ENCODE measurements at regions not wholly inside any gene's neighbourhood (a gene's known extent, or its start where the extent isn't known, plus 50 kb on each side); places are given as distances from the start of the nearest gene placed in this dataset.

DNA sequence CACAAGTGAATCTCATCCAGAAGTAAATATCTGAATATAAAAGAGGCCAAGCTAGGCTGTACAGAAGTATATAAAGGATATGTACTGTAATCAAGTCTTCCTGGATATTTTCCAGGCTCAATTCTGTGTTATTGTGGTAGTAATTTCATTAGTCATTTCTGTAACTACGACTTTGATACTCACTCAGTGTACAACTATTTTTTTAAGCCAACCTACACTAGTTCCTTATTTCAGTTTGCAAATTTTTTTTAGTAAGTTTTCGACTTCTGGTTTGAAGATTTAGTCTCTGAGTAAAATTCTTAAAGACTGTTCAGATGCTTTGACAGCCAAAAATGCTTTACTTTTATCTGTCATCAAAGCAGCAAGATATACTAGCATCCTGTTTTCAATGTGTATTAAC lies 130.8 kb downstream of the CAPZA3 start:
- ChIA-PET CTCF (no interaction called here), POLR2A (no interaction called here)
- no peaks in the 10 kb centered on the region for H3K27me3 Mint-ChIP-seq (ENCODE audit: insufficient read depth, unreplicated experiment)
- intact Hi-C loops (cut with micrococcal nuclease; ENCODE audit: unreplicated experiment), result loop anchor here (5.0 to 10.0 kb wide), 2 partner anchors 174 to 776 kb away; no protein-coding TSS in a partner anchor
- H3K36me3 ChIP-seq (ENCODE audit: control insufficient read depth, insufficient read depth, low read length), result no peaks in the 10 kb centered on the region
- H3K4me3 ChIP-seq (ENCODE audit: low read depth, low read length), result no peak overlapping the region
- peaks cover 6% of the 10 kb centered on the region for H3K36me3 Mint-ChIP-seq (ENCODE audit: insufficient read depth, unreplicated experiment)
- H3K27me3 ChIP-seq (replicated peaks; ENCODE audit: control insufficient read depth, insufficient read depth, low read length), result no peaks in the 10 kb centered on the region
- H3K4me1 Mint-ChIP-seq (ENCODE audit: low read depth, unreplicated experiment), result peaks cover 6% of the 10 kb centered on the region
- BruUV-seq (replicated peaks), result no TSS peak
- no peak overlapping the region for H3K27ac Mint-ChIP-seq (ENCODE audit: unreplicated experiment)
- H3K9me3 ChIP-seq, result no peaks in the 10 kb centered on the region
- no peak overlapping the region for H3K4me3 Mint-ChIP-seq (ENCODE audit: unreplicated experiment)
- peaks cover 5% of the 10 kb centered on the region; the same call in 1 of the 2 replicates for H3K4me1 ChIP-seq
- TF ChIP-seq, protein P1, sequence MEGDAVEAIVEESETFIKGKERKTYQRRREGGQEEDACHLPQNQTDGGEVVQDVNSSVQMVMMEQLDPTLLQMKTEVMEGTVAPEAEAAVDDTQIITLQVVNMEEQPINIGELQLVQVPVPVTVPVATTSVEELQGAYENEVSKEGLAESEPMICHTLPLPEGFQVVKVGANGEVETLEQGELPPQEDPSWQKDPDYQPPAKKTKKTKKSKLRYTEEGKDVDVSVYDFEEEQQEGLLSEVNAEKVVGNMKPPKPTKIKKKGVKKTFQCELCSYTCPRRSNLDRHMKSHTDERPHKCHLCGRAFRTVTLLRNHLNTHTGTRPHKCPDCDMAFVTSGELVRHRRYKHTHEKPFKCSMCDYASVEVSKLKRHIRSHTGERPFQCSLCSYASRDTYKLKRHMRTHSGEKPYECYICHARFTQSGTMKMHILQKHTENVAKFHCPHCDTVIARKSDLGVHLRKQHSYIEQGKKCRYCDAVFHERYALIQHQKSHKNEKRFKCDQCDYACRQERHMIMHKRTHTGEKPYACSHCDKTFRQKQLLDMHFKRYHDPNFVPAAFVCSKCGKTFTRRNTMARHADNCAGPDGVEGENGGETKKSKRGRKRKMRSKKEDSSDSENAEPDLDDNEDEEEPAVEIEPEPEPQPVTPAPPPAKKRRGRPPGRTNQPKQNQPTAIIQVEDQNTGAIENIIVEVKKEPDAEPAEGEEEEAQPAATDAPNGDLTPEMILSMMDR (IDR thresholded peaks at IDR 0.05; ENCODE audit: insufficient read depth in 1 of 2, low read depth in 1 of 2, low read length in 1 of 2, severe bottlenecking in 1 of 2, unreplicated experiment in 1 of 2), result no peak
- H3K9me3 Mint-ChIP-seq (ENCODE audit: unreplicated experiment), result peaks cover 14% of the 10 kb centered on the region
- DNase-seq, result no peak

DNA sequence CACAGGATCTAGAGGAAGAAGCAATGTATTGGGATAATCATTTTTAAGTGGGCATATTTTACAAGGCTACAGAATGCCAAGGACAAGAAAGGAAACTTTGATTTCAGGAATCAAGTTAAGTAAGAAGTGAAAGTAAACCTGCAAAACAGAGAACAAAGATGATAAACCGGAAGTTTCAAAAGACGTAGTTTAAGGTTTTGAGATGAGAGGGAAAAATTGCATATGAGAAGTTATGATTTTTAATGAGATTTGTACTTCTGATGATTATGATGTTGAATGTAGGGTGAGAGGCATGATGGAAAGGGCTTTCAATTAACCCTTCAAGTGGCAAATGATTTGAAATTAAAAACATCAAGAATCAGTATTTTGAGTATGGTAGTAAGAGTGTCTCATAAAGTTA lies 134.9 kb downstream of the CAPZA3 start:
- CTCF ChIA-PET, result no interaction called here
- TF ChIP-seq, protein P1 (IDR thresholded peaks at IDR 0.05; ENCODE audit: insufficient read depth in 1 of 2, low read depth in 1 of 2, low read length in 1 of 2, severe bottlenecking in 1 of 2, unreplicated experiment in 1 of 2), result no peak
- Mint-ChIP-seq H3K36me3 (ENCODE audit: insufficient read depth, unreplicated experiment) (peaks cover 6% of the 10 kb centered on the region), H3K4me1 (ENCODE audit: low read depth, unreplicated experiment) (peaks cover 6% of the 10 kb centered on the region), H3K27ac (ENCODE audit: unreplicated experiment) (no peak overlapping the region), H3K27me3 (ENCODE audit: insufficient read depth, unreplicated experiment) (no peaks in the 10 kb centered on the region), H3K4me3 (ENCODE audit: unreplicated experiment) (no peak overlapping the region), H3K9me3 (ENCODE audit: unreplicated experiment) (peaks cover 14% of the 10 kb centered on the region)
- intact Hi-C loops (cut with micrococcal nuclease; ENCODE audit: unreplicated experiment), result no loop called here
- no TSS peak for BruUV-seq (replicated peaks)
- DNase-seq, result no peak
- Histone ChIP-seq H3K27me3 (replicated peaks; ENCODE audit: control insufficient read depth, insufficient read depth, low read length) (no peaks in the 10 kb centered on the region), H3K4me3 (ENCODE audit: low read depth, low read length) (no peak overlapping the region), H3K36me3 (ENCODE audit: control insufficient read depth, insufficient read depth, low read length) (no peaks in the 10 kb centered on the region), H3K4me1 (peaks cover 5% of the 10 kb centered on the region; the same call in 1 of the 2 replicates), H3K9me3 (peaks cover 6% of the 10 kb centered on the region)
- POLR2A ChIA-PET, result no interaction called here

DNA sequence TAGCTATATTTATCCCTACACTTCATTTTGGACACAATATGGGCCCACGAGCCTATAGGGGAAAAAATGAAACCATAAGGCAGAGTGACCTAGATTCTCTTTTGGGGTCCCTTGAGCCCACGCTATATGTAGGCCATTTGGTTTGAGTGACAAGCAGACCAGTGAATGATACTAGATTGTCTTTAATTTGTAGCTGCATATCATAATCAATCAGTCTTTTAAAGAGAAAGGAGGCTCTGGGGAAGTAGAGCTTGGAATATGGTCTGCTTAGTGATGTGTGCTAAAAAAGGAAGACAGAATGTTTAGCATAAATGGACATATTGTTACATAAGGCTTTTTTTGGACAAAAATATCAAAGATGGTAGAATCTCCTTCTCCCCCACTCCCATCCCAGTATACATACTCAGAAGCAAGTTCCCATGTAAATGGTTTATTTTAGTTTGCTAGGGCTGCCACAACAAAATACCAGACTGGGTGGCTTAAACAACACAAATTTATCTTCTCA lies 140.8 kb downstream of the CAPZA3 start:
- Mint-ChIP-seq H3K27me3 (ENCODE audit: insufficient read depth, unreplicated experiment) (no peaks in the 10 kb centered on the region), H3K27ac (ENCODE audit: unreplicated experiment) (no peak overlapping the region), H3K9me3 (ENCODE audit: unreplicated experiment) (no peaks in the 10 kb centered on the region), H3K4me1 (ENCODE audit: low read depth, unreplicated experiment) (no peaks in the 10 kb centered on the region), H3K4me3 (ENCODE audit: unreplicated experiment) (no peak overlapping the region), H3K36me3 (ENCODE audit: insufficient read depth, unreplicated experiment) (no peaks in the 10 kb centered on the region)
- no TSS peak for BruUV-seq (replicated peaks)
- DNase-seq, result no peak
- H3K4me1 ChIP-seq, result no peaks in the 10 kb centered on the region
- no peak overlapping the region for H3K4me3 ChIP-seq (ENCODE audit: low read depth, low read length)
- intact Hi-C loops (cut with micrococcal nuclease; ENCODE audit: unreplicated experiment), result no loop called here
- TF ChIP-seq, protein P1 (IDR thresholded peaks at IDR 0.05; ENCODE audit: insufficient read depth in 1 of 2, low read depth in 1 of 2, low read length in 1 of 2, severe bottlenecking in 1 of 2, unreplicated experiment in 1 of 2), result no peak
- peaks cover 6% of the 10 kb centered on the region for H3K9me3 ChIP-seq
- no peaks in the 10 kb centered on the region for H3K36me3 ChIP-seq (ENCODE audit: control insufficient read depth, insufficient read depth, low read length)
- H3K27me3 ChIP-seq (replicated peaks; ENCODE audit: control insufficient read depth, insufficient read depth, low read length), result no peaks in the 10 kb centered on the region
- ChIA-PET POLR2A (no interaction called here), CTCF (no interaction called here)
